Lower lobe of right lung (tissue), 2 donors: ENCODE measurements at regions not wholly inside any gene's neighbourhood (a gene's known extent, or its start where the extent isn't known, plus 50 kb on each side); places are given as distances from the start of the nearest gene placed in this dataset.

Experiments
- ATAC-seq, 2 donors: fragments of 200-7000 bp; cut with Tn5 transposase; one replicate each; pipeline ENCODE4 v1.9.1; 2020 to 2022; ENCODE audit warnings: mild to moderate bottlenecking in 2 of 2, moderate library complexity in 2 of 2
- DNase-seq: peaks from one replicate; pipeline ENCODE4 v3.0.0-alpha.2; 2020
- H3K27ac ChIP-seq: fragments of 200-600 bp; one replicate; pipeline ENCODE4 v1.8.0; 2022
- H3K27me3 ChIP-seq: fragments of 200-600 bp; one replicate; pipeline ENCODE4 v1.8.0; 2022; ENCODE audit warnings: low read depth
- H3K36me3 ChIP-seq: fragments of 200-600 bp; one replicate; pipeline ENCODE4 v1.8.0; 2022; ENCODE audit warnings: mild to moderate bottlenecking
- H3K4me1 ChIP-seq: fragments of 200-600 bp; one replicate; pipeline ENCODE4 v1.8.0; 2022
- H3K4me3 ChIP-seq: fragments of 200-600 bp; one replicate; pipeline ENCODE4 v1.8.0; 2022; ENCODE audit warnings: mild to moderate bottlenecking
- H3K9me3 ChIP-seq: fragments of 200-600 bp; one replicate; pipeline ENCODE4 v1.8.0; 2022
- intact Hi-C: fragments of 100-400 bp; cut with DNase I; formaldehyde crosslinking; loops from one replicate; pipeline ENCODE4 v1.11.0; 2022
- TF ChIP-seq, protein P1 (sequence below): fragments of 200-600 bp; IDR thresholded peaks from one replicate; pipeline ENCODE4 v1.8.0; 2022; ENCODE audit warnings: antibody characterized with exemption, mild to moderate bottlenecking
- donor health status: DM: no; HTN: yes; CAD: no; lungs with severe emphysema.

DNA sequence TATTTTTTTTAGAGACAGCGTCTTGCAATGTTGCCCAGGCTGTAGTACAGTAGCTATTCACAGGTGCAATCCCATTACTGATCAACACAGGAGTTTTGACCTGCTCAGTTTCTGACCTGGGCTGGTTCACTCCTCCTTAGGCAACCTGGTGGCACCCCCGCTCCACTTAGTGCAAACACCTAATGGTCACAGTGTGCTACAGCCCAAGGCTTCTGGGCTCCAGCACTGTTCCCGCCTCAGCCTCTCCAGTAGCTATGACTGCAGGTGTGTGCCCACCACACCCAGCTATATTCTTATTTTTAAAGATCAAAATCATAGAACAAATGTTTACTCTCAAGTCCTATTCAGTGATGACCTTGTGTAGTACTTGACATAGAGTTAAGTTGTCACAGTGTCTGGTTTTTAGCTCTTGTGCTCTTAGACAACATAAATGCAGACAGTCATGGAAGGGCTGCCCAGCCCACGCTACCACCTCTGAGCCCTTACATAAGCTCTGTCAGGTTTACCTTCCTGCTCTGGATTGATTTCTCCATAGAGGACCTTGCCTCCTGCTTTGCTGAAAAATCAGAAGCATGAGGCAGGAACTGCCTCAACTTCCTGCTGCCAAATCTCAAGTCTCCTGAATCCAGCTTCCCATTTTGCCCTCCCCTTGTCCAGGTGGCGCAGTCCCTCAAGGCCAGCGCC is 82.2 kb upstream of the SLC1A4 start:
- Histone ChIP-seq H3K4me3 (no peak overlapping the region), H3K27me3 (no peaks in the 10 kb centered on the region), H3K36me3 (no peaks in the 10 kb centered on the region), H3K4me1 (peaks cover 24% of the 10 kb centered on the region), H3K27ac (no peak overlapping the region), H3K9me3 (no peaks in the 10 kb centered on the region)
- TF ChIP-seq, protein P1, sequence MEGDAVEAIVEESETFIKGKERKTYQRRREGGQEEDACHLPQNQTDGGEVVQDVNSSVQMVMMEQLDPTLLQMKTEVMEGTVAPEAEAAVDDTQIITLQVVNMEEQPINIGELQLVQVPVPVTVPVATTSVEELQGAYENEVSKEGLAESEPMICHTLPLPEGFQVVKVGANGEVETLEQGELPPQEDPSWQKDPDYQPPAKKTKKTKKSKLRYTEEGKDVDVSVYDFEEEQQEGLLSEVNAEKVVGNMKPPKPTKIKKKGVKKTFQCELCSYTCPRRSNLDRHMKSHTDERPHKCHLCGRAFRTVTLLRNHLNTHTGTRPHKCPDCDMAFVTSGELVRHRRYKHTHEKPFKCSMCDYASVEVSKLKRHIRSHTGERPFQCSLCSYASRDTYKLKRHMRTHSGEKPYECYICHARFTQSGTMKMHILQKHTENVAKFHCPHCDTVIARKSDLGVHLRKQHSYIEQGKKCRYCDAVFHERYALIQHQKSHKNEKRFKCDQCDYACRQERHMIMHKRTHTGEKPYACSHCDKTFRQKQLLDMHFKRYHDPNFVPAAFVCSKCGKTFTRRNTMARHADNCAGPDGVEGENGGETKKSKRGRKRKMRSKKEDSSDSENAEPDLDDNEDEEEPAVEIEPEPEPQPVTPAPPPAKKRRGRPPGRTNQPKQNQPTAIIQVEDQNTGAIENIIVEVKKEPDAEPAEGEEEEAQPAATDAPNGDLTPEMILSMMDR, result no peak
- intact Hi-C loops, result no loop called here
- DNase-seq (no peak), ATAC-seq (no peak)

DNA sequence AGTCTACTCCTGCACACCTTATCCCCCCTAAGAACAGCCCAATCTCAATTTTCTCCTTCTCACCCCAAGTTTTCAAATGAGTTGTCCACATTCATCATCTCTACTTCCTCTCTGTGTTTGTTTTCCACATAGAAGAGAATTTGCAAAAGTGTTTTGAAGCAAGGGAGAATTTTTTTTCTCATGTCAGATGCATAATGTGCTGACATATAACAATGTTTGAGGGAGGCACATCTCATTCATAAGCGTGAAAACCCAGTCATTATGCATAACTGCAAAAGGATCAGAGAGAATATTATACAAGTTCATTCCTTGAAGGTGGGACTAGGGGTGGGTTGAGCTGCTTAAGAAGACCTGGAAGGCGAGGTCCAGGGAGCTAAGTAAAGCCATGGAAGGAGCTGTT is 80.8 kb upstream of the SLC1A4 start:
- Histone ChIP-seq H3K4me3 (no peak overlapping the region), H3K27ac (no peak overlapping the region), H3K36me3 (no peaks in the 10 kb centered on the region), H3K27me3 (no peaks in the 10 kb centered on the region), H3K9me3 (no peaks in the 10 kb centered on the region), H3K4me1 (peaks cover 24% of the 10 kb centered on the region)
- TF ChIP-seq, protein P1, result no peak
- intact Hi-C loops, result no loop called here
- DNase-seq (no peak), ATAC-seq (no peak)

DNA sequence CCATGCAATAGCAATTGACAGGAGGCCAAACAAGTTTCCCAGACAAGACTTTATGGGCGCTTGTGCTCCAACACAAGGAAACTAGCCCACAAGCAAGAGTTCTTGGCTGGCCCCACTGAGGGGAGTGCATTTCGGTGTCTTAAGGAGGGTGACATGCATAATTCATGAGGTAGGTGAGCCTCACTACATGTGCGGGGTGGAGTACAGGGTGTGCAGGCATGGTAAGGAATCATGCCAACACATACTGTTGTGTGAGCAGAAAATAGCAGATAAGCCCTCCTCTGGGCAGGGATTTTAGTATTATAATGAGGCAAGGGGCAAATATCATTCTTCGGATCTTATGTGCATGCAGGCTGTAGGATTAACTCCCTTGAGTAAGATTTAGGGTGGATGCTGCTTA is 78.7 kb upstream of the SLC1A4 start:
- DNase-seq (no peak), ATAC-seq (no peak)
- intact Hi-C loops, result no loop called here
- peaks cover 5% of the 10 kb centered on the region for H3K4me1 ChIP-seq
- no peaks in the 10 kb centered on the region for H3K9me3 ChIP-seq
- no peak overlapping the region for H3K27ac ChIP-seq
- TF ChIP-seq, protein P1, result no peak
- no peak overlapping the region for H3K4me3 ChIP-seq
- H3K36me3 ChIP-seq, result no peaks in the 10 kb centered on the region
- H3K27me3 ChIP-seq, result no peaks in the 10 kb centered on the region

DNA sequence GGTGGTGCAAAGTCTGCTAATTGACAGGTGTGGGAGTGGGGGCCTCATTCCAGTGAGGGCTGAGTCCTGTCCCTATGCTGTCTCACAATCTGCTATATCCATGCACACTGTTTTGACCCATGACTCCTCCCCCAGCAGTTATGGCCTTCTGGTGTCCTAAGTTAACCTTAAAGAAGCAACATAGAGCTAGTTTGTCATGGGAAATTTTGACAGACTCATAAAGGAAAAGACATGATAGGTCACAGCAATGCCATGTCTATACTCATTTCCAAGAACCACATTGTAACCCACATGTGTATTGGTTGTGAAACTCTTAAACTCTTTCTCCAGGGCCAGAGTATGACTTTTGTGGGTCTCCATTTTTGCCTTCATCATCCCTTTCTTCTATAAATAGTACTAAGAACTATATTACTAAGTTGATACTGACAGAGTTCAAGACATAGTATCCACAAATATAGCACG is 78.2 kb upstream of the SLC1A4 start:
- intact Hi-C loops, result no loop called here
- TF ChIP-seq, protein P1, result no peak

DNA sequence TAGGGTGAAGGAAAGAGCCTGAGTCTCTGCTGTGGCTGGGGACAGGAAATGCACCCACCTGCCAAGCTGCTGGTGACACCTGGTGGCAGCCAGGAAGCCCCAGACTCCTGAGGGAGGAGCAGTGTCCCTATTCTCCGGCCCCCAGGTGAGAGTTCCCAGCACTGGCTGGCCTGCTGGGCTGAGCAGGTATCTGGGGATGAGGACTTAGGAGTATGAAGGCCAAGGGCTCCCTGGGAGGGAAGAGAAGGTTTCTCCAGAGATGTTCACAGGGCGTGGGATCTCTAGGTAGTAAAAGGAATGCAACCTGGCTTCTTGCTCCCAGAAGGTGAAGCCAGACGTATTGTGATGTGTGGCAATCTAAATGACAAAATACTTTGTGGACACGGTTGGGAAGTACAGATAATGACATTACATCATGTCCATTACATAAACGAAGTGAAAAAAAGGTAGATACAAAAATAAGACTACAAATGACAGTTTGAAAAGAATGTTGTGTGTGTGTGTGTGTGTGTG is 75.8 kb upstream of the SLC1A4 start:
- no peaks in the 10 kb centered on the region for H3K27me3 ChIP-seq
- TF ChIP-seq, protein P1, result no peak
- ATAC-seq (no peak), DNase-seq (no peak)
- intact Hi-C loops, result no loop called here
- H3K4me3 ChIP-seq, result no peak overlapping the region
- no peak overlapping the region for H3K27ac ChIP-seq
- H3K9me3 ChIP-seq, result no peaks in the 10 kb centered on the region
- no peaks in the 10 kb centered on the region for H3K36me3 ChIP-seq
- no peaks in the 10 kb centered on the region for H3K4me1 ChIP-seq

More for the DNA sequence above, 78.2 kb upstream of the SLC1A4 start:
- Histone ChIP-seq H3K9me3 (no peaks in the 10 kb centered on the region), H3K36me3 (no peaks in the 10 kb centered on the region), H3K27ac (no peak overlapping the region), H3K27me3 (no peaks in the 10 kb centered on the region), H3K4me1 (no peaks in the 10 kb centered on the region), H3K4me3 (no peak overlapping the region)
- no peak for ATAC-seq
- DNase-seq, result no peak
